ENCODE measurements at regions not wholly inside any gene's neighbourhood (a gene's known extent, or its start where the extent isn't known, plus 50 kb on each side); places are given as distances from the start of the nearest gene placed in this dataset.

DNA sequence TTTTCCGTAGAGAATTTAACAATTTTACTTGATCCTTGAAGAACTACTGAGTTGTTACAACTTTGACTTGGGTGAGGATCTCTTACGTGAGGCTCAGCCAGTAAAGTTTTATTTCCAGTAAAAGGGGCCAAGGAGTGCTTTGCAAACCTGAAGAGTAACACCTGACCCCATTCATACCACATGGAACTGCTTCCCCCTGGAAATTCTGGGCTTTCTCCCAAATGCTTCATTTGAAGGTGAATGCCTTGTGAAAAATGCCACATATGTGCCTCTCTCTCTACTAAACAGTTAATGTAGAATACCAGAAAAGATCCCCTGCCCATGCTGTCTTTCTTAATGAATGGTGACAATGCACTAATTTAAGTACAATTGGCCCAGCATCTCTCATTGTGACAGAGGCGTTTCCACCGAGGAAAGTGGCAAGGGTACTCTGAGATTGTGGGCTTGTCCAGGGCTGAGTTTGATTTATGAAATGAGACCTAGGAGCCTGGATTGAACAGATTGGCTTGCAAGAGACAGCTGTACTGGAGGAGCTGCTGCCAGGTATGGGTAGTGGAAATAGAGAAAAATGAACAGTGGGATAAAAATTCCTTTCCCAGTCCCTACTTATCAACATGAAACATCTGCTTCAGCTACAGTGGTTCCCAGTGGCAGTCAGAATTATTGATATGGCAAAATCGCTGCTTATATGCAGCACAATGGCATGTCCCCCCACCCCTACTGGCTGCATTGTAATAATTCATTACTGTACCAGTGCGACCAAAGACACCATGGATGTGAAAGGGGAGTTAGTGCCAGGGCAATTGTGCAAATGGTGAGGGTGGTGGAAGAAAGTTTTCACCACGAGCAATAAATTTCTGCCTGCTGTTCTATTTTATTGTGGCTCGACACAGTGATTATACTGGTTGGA is 843.7 kb upstream of the WWC1 start:
- H4K20me1 ChIP-seq (ENCODE audit: insufficient read depth) = no peaks in the 10 kb centered on the region
- no peaks in the 10 kb centered on the region for H3K79me2 ChIP-seq (replicated peaks; ENCODE audit: insufficient read depth, low read length)
- no peak overlapping the region for H3K4me3 ChIP-seq (ENCODE audit: low read length)
- H3K9me3 ChIP-seq (ENCODE audit: low read length) = no peaks in the 10 kb centered on the region
- no peak overlapping the region for H3K27ac ChIP-seq (ENCODE audit: low read length)
- no peaks in the 10 kb centered on the region for H3K36me3 ChIP-seq (ENCODE audit: insufficient read depth, low read length)
- H2AFZ ChIP-seq (ENCODE audit: low read depth, low read length) = no peak overlapping the region
- TF ChIP-seq CTCF (IDR thresholded peaks at IDR 0.05; ENCODE audit: poor library complexity, severe bottlenecking) = no peak
- no peak for TF ChIP-seq POLR2AphosphoS5 (IDR thresholded peaks at IDR 0.05)
- TF ChIP-seq MXI1 (conservative IDR thresholded peaks at IDR 0.05; ENCODE audit: poor library complexity, severe bottlenecking) = no peak
- H3K4me2 ChIP-seq (ENCODE audit: low read length) = no peak overlapping the region
- H3F3A ChIP-seq (ENCODE audit: insufficient read depth, low read length, poor library complexity, severe bottlenecking) = no peaks in the 10 kb centered on the region
- no peaks in the 10 kb centered on the region for H3K27me3 ChIP-seq (ENCODE audit: insufficient read depth, low read depth, low read length)
- no peaks in the 10 kb centered on the region for H3K9me2 ChIP-seq (ENCODE audit: insufficient read depth, low read length)
- no peak overlapping the region for H3K9ac ChIP-seq (ENCODE audit: low read length)

GRCh38 chr5:167448376-167448775 is 843.1 kb upstream of the WWC1 start:
- TF ChIP-seq POLR2AphosphoS5 (IDR thresholded peaks at IDR 0.05) = no peak
- no peak for TF ChIP-seq RAD21 (conservative IDR thresholded peaks at IDR 0.05)
- no peak for TF ChIP-seq EP300 (conservative IDR thresholded peaks at IDR 0.05; ENCODE audit: poor library complexity, severe bottlenecking)
- no peak for TF ChIP-seq TAF1 (IDR thresholded peaks at IDR 0.05; ENCODE audit: low read depth)
- no peak for TF ChIP-seq CTCF (IDR thresholded peaks at IDR 0.05; ENCODE audit: poor library complexity, severe bottlenecking)
- no peak for TF ChIP-seq MXI1 (conservative IDR thresholded peaks at IDR 0.05; ENCODE audit: poor library complexity, severe bottlenecking)
- TF ChIP-seq EZH2 (IDR thresholded peaks at IDR 0.05; ENCODE audit: borderline replicate concordance, insufficient read depth, low read length, poor library complexity, severe bottlenecking) = no peak
- Histone ChIP-seq H3K4me2 (ENCODE audit: low read length) (no peak overlapping the region), H4K20me1 (ENCODE audit: insufficient read depth) (no peaks in the 10 kb centered on the region), H3K4me3 (ENCODE audit: low read length) (no peak overlapping the region), H3K9me3 (ENCODE audit: low read length) (no peaks in the 10 kb centered on the region), H3K79me2 (replicated peaks; ENCODE audit: insufficient read depth, low read length) (no peaks in the 10 kb centered on the region), H2AFZ (ENCODE audit: low read depth, low read length) (no peak overlapping the region), H3K27me3 (ENCODE audit: insufficient read depth, low read depth, low read length) (no peaks in the 10 kb centered on the region), H3K36me3 (ENCODE audit: insufficient read depth, low read length) (no peaks in the 10 kb centered on the region), H3K27ac (ENCODE audit: low read length) (no peak overlapping the region), H3K9me2 (ENCODE audit: insufficient read depth, low read length) (no peaks in the 10 kb centered on the region), H3K9ac (ENCODE audit: low read length) (no peak overlapping the region), H3F3A (ENCODE audit: insufficient read depth, low read length, poor library complexity, severe bottlenecking) (no peaks in the 10 kb centered on the region)

DNA sequence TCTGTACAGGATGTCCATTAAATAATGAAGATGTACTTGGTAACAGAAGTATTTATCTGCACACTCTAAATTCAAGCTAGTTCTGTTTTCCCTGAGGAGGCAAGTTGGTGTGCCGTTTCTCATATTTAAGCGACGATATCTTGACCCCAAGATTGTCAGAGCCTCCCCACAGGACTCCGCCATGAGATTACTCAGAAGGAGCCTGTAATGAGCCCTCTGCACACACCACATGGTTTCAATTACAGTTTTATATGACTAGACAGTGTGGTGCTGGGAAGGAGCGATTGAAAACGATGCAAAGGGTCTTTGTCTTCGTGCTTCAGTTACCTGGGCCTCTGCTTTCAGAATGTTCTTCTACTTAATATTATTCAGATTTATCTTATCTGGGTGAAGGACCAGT is 840.4 kb upstream of the WWC1 start:
- Histone ChIP-seq H3K9me3 (ENCODE audit: low read length) (no peaks in the 10 kb centered on the region), H3K9ac (ENCODE audit: low read length) (no peak overlapping the region)

More for the DNA sequence above, 840.4 kb upstream of the WWC1 start:
- Histone ChIP-seq H2AFZ (ENCODE audit: low read depth, low read length) (no peak overlapping the region), H3F3A (ENCODE audit: insufficient read depth, low read length, poor library complexity, severe bottlenecking) (no peaks in the 10 kb centered on the region), H3K9me2 (ENCODE audit: insufficient read depth, low read length) (no peaks in the 10 kb centered on the region), H3K79me2 (replicated peaks; ENCODE audit: insufficient read depth, low read length) (no peaks in the 10 kb centered on the region), H4K20me1 (ENCODE audit: insufficient read depth) (no peaks in the 10 kb centered on the region), H3K4me3 (ENCODE audit: low read length) (no peak overlapping the region), H3K27ac (ENCODE audit: low read length) (no peak overlapping the region), H3K4me2 (ENCODE audit: low read length) (no peak overlapping the region), H3K36me3 (ENCODE audit: insufficient read depth, low read length) (no peaks in the 10 kb centered on the region), H3K27me3 (ENCODE audit: insufficient read depth, low read depth, low read length) (no peaks in the 10 kb centered on the region)
- TF ChIP-seq SMC3 (conservative IDR thresholded peaks at IDR 0.05; ENCODE audit: poor library complexity) (no peak), MXI1 (conservative IDR thresholded peaks at IDR 0.05; ENCODE audit: poor library complexity, severe bottlenecking) (no peak), CTCF (IDR thresholded peaks at IDR 0.05; ENCODE audit: poor library complexity, severe bottlenecking) (no peak), POLR2AphosphoS5 (IDR thresholded peaks at IDR 0.05) (no peak), EZH2 (IDR thresholded peaks at IDR 0.05; ENCODE audit: borderline replicate concordance, insufficient read depth, low read length, poor library complexity, severe bottlenecking) (no peak), RAD21 (conservative IDR thresholded peaks at IDR 0.05) (no peak), TAF1 (IDR thresholded peaks at IDR 0.05; ENCODE audit: low read depth) (no peak), EP300 (conservative IDR thresholded peaks at IDR 0.05; ENCODE audit: poor library complexity, severe bottlenecking) (no peak)
- TF ChIP-seq, protein P1, sequence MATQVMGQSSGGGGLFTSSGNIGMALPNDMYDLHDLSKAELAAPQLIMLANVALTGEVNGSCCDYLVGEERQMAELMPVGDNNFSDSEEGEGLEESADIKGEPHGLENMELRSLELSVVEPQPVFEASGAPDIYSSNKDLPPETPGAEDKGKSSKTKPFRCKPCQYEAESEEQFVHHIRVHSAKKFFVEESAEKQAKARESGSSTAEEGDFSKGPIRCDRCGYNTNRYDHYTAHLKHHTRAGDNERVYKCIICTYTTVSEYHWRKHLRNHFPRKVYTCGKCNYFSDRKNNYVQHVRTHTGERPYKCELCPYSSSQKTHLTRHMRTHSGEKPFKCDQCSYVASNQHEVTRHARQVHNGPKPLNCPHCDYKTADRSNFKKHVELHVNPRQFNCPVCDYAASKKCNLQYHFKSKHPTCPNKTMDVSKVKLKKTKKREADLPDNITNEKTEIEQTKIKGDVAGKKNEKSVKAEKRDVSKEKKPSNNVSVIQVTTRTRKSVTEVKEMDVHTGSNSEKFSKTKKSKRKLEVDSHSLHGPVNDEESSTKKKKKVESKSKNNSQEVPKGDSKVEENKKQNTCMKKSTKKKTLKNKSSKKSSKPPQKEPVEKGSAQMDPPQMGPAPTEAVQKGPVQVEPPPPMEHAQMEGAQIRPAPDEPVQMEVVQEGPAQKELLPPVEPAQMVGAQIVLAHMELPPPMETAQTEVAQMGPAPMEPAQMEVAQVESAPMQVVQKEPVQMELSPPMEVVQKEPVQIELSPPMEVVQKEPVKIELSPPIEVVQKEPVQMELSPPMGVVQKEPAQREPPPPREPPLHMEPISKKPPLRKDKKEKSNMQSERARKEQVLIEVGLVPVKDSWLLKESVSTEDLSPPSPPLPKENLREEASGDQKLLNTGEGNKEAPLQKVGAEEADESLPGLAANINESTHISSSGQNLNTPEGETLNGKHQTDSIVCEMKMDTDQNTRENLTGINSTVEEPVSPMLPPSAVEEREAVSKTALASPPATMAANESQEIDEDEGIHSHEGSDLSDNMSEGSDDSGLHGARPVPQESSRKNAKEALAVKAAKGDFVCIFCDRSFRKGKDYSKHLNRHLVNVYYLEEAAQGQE (IDR thresholded peaks at IDR 0.05; ENCODE audit: borderline replicate concordance) = no peak
